SK-N-SH (cell line): ENCODE measurements at regions not wholly inside any gene's neighbourhood (a gene's known extent, or its start where the extent isn't known, plus 50 kb on each side); places are given as distances from the start of the nearest gene placed in this dataset.

ENCODE experiments used
- GABPA ChIP-seq: IDR thresholded peaks from 2 replicates; pipeline ENCODE4 v1.4.0; 2012; ENCODE audit warnings: low read depth, mild to moderate bottlenecking
- RAD21 ChIP-seq: IDR thresholded peaks from 2 replicates; pipeline ENCODE4 v1.6.1; 2012; ENCODE audit warnings: mild to moderate bottlenecking, low read length

- no peak for TF ChIP-seq RAD21
- TF ChIP-seq GABPA, result no peak
Observed at GRCh38 chr5:62942384-62942783, 363.8 kb downstream of the LRRC70 start.
